Transverse colon (tissue), 4 donors: ENCODE measurements at regions not wholly inside any gene's neighbourhood (a gene's known extent, or its start where the extent isn't known, plus 50 kb on each side); places are given as distances from the start of the nearest gene placed in this dataset.

ENCODE experiments used
- CTCF ChIP-seq, 5 experiments: fragments of 200-600 bp in 3 of 5; fragments of 450-650 bp in 2 of 5; sonication (generic) in 3 of 5; IDR thresholded peaks; 1 replicate in 2 of 5; 2 replicates in 3 of 5; pipeline ENCODE4 v1.5.1; 2016 to 2017; ENCODE audit warnings: antibody characterized with exemption in 5 of 5, inconsistent platforms in 3 of 5, mild to moderate bottlenecking in 2 of 5, moderate library complexity in 1 of 5
- EP300 ChIP-seq: sonication (generic); formaldehyde crosslinking; IDR thresholded peaks from one replicate; pipeline ENCODE4 v1.6.1; 2017; ENCODE audit warnings: antibody characterized with exemption, low read depth
- POLR2A ChIP-seq: fragments of 450-650 bp; IDR thresholded peaks from one replicate; pipeline ENCODE4 v1.6.1; 2016; ENCODE audit warnings: antibody characterized with exemption, mild to moderate bottlenecking, moderate library complexity
- POLR2AphosphoS5 ChIP-seq, 3 donors: sonication (generic); formaldehyde crosslinking; IDR thresholded peaks; one replicate each; pipeline ENCODE4 v1.6.1; 2016; ENCODE audit warnings: antibody characterized with exemption in 3 of 3

GRCh38 chr11:111107501-111107900 is 138.0 kb upstream of the POU2AF2 start:
- TF ChIP-seq CTCF (IDR thresholded peaks at IDR 0.05) (no peak), POLR2AphosphoS5 (IDR thresholded peaks at IDR 0.05) (no peak), POLR2A (no peak), EP300 (no peak)
